ENCODE measurements at regions not wholly inside any gene's neighbourhood (a gene's known extent, or its start where the extent isn't known, plus 50 kb on each side); places are given as distances from the start of the nearest gene placed in this dataset.
"Not testable (repeated sequence)": the region's sequence is repeated elsewhere in the genome, so short reads cannot be mapped to it uniquely, and the experiment has no call there.

- FAIRE-seq (no peak), DNase-seq (ENCODE audit: insufficient read length, low spot score) (no peak)
- no peak for TF ChIP-seq CTCF (IDR thresholded peaks at IDR 0.05; ENCODE audit: insufficient read depth, missing control alignments)
These were observed 97.1 kb downstream of the ETS2 start for GRCh38 chr21:38902608-38903445.

- no peak for TF ChIP-seq CTCF (IDR thresholded peaks at IDR 0.05; ENCODE audit: insufficient read depth, missing control alignments)
- no peak for DNase-seq (ENCODE audit: insufficient read length, low spot score)
- FAIRE-seq = no peak
These were observed 94.8 kb downstream of the ETS2 start for GRCh38 chr21:38900499-38900898.

- DNase-seq (ENCODE audit: insufficient read length, low spot score); FAIRE-seq: not testable (repeated sequence)
These were observed 94.3 kb downstream of the ETS2 start for GRCh38 chr21:38899985-38900384.

- DNase-seq (ENCODE audit: insufficient read length, low spot score) (no peak), FAIRE-seq (no peak)
- no peak for TF ChIP-seq CTCF (IDR thresholded peaks at IDR 0.05; ENCODE audit: insufficient read depth, missing control alignments)
These were observed 93.7 kb downstream of the ETS2 start for GRCh38 chr21:38899277-38899947.

- no peak for TF ChIP-seq CTCF (IDR thresholded peaks at IDR 0.05; ENCODE audit: insufficient read depth, missing control alignments)
- DNase-seq (ENCODE audit: insufficient read length, low spot score) (no peak), FAIRE-seq (no peak)
These were observed 92.8 kb downstream of the ETS2 start for GRCh38 chr21:38898422-38899096.

- DNase-seq (ENCODE audit: insufficient read length, low spot score) = no peak
- no peak for TF ChIP-seq CTCF (IDR thresholded peaks at IDR 0.05; ENCODE audit: insufficient read depth, missing control alignments)
- no peak for FAIRE-seq
These were observed 92.0 kb downstream of the ETS2 start for GRCh38 chr21:38897532-38898421.

GRCh38 chr21:38894899-38895298 lies 89.2 kb downstream of the ETS2 start:
- DNase-seq (ENCODE audit: insufficient read length, low spot score) (no peak), FAIRE-seq (no peak)
- no peak for TF ChIP-seq CTCF (IDR thresholded peaks at IDR 0.05; ENCODE audit: insufficient read depth, missing control alignments)
